GM12878 (cell line): ENCODE measurements at regions not wholly inside any gene's neighbourhood (a gene's known extent, or its start where the extent isn't known, plus 50 kb on each side); places are given as distances from the start of the nearest gene placed in this dataset.

ENCODE experiments used
- ATAC-seq: fragments of 200-7000 bp; cut with Tn5 transposase; 3 replicates; pipeline ENCODE4 v1.9.1; 2020; ENCODE audit warnings: mild to moderate bottlenecking, moderate library complexity
- BruUV-seq: library from RNA; stranded (reverse); fragments of 400-500 nt; replicated peaks from 2 replicates; lab custom pipeline; 2021; lab: Mats Ljungman, UMichigan
- CTCF ChIA-PET: fragments of 300-600 bp; sonication (Branson Sonifier 250); formaldehyde crosslinking; extraction: SDS; loops from one replicate; lab custom pipeline; 2021; ENCODE audit warnings: inconsistent platforms; lab: Yijun Ruan, JAX
- POLR2A ChIA-PET: fragments of 350-600 bp; formaldehyde crosslinking; extraction: SDS; loops from one replicate; lab custom pipeline; 2021; ENCODE audit warnings: inconsistent platforms; lab: Charles Lee
- RAD21 ChIA-PET: fragments of 300-600 bp; sonication (Branson Sonifier 250); formaldehyde crosslinking; loops from one replicate; lab custom pipeline; 2023; ENCODE audit warnings: antibody characterized with exemption; ENCODE audit not compliant: unreplicated experiment; lab: Charles Lee
- SMC1A ChIA-PET: fragments of 300-600 bp; sonication (Branson Sonifier 250); formaldehyde crosslinking; loops from one replicate; lab custom pipeline; 2023; ENCODE audit not compliant: unreplicated experiment, uncharacterized antibody; lab: Charles Lee
- DNase-seq: peaks from one replicate; pipeline ENCODE4 v3.0.0-alpha.2; 2011; ENCODE audit warnings: low read depth, low spot score
- FAIRE-seq: peaks from 3 replicates; lab custom pipeline; 2011; peaks lifted over from hg19 to GRCh38; lab: Jason Lieb, UNC
- H2AFZ ChIP-seq: 2 replicates; pipeline ENCODE4 v1.6.0; 2011; ENCODE audit warnings: low read depth, low read length, control low read depth; ENCODE audit not compliant: control insufficient read depth
- H3K27ac ChIP-seq: 2 replicates; pipeline ENCODE4 v1.5.1; 2011; ENCODE audit warnings: control low read depth; ENCODE audit not compliant: control insufficient read depth, insufficient read depth
- H3K27me3 ChIP-seq, 2 experiments: replicated peaks in 1 of 2; 2 replicates each; pipeline versions ENCODE4 v1.6.0 to v1.6.1; 2011; ENCODE audit warnings: low read length in 1 of 2; ENCODE audit not compliant: control insufficient read depth in 2 of 2, insufficient read depth in 2 of 2
- H3K36me3 ChIP-seq, 2 experiments: 2 replicates each; pipeline ENCODE4 v1.5.1; 2011; ENCODE audit warnings: low read length in 1 of 2; ENCODE audit not compliant: control insufficient read depth in 2 of 2, insufficient read depth in 2 of 2
- H3K4me1 ChIP-seq: 2 replicates; pipeline ENCODE4 v1.6.1; 2011; ENCODE audit warnings: mild to moderate bottlenecking, low read length, moderate library complexity, mixed read lengths; ENCODE audit not compliant: control insufficient read depth, insufficient read depth
- H3K4me2 ChIP-seq: 2 replicates; pipeline ENCODE4 v1.6.0; 2011; ENCODE audit warnings: control low read depth; ENCODE audit not compliant: control insufficient read depth, insufficient read depth
- H3K4me3 ChIP-seq: fragments of 200-600 bp; sonication (generic); 2 replicates; pipeline ENCODE4 v1.5.1; 2016
- H3K79me2 ChIP-seq: 2 replicates; pipeline ENCODE4 v1.6.0; 2011; ENCODE audit warnings: low read length; ENCODE audit not compliant: control insufficient read depth, insufficient read depth
- H3K9ac ChIP-seq: 2 replicates; pipeline ENCODE4 v1.8.0; 2011; ENCODE audit warnings: low read length, control low read depth, mixed read lengths; ENCODE audit not compliant: control insufficient read depth, insufficient read depth
- H3K9me3 ChIP-seq: replicated peaks from 3 replicates; pipeline ENCODE4 v1.5.1; 2011; ENCODE audit warnings: mild to moderate bottlenecking, low read length; ENCODE audit not compliant: control insufficient read depth, insufficient read depth
- H4K20me1 ChIP-seq: 2 replicates; pipeline ENCODE4 v1.6.0; 2011; ENCODE audit not compliant: control insufficient read depth, insufficient read depth
- GABPA ChIP-seq: IDR thresholded peaks from 2 replicates; pipeline ENCODE4 v1.6.1; 2014; ENCODE audit warnings: antibody characterized with exemption, low read depth, mild to moderate bottlenecking, inconsistent platforms
- HDGF ChIP-seq: fragments of 450-650 bp; IDR thresholded peaks from 2 replicates; pipeline ENCODE4 v1.6.1; 2016; ENCODE audit warnings: antibody characterized with exemption
- NFYB ChIP-seq: IDR thresholded peaks from 2 replicates; pipeline ENCODE4 v1.6.1; 2011; ENCODE audit warnings: low read depth, mild to moderate bottlenecking, low read length, improper control_type of control experiment, moderate library complexity; ENCODE audit not compliant: insufficient read depth
- SIX5 ChIP-seq: IDR thresholded peaks from 2 replicates; pipeline ENCODE4 v1.6.1; 2011; ENCODE audit warnings: mild to moderate bottlenecking, low read depth, low read length, moderate library complexity; ENCODE audit not compliant: severe bottlenecking
- YY1 ChIP-seq: IDR thresholded peaks from 2 replicates; pipeline ENCODE4 v1.6.1; 2011; ENCODE audit warnings: low read depth, mild to moderate bottlenecking, low read length
- WGBS: methylation state at CpG from one replicate; pipeline ENCODE4 v1.1.6; 2016; ENCODE audit warnings: low lambda C conversion rate; ENCODE audit not compliant: insufficient replicate concordance, insufficient coverage; ENCODE audit errors: missing lambda C conversion rate; 5-methylcytosine and 5-hydroxymethylcytosine counted together
- in situ Hi-C: fragments of 300-500 bp; cut with MboI; formaldehyde crosslinking; loops from 9 replicates; pipeline ENCODE4 v1.14.3; 2018; ENCODE audit warnings: mixed read lengths
- intact Hi-C: fragments of 100-400 bp; cut with micrococcal nuclease; formaldehyde crosslinking; loops from one replicate; pipeline ENCODE4 v1.14.2; 2022; ENCODE audit not compliant: unreplicated experiment
- TF ChIP-seq, protein P1 (sequence below): IDR thresholded peaks from 2 replicates; pipeline ENCODE4 v1.6.1; 2012; ENCODE audit warnings: low read depth, low read length, improper control_type of control experiment
- TF ChIP-seq, protein P2 (sequence below): fragments of 450-650 bp; formaldehyde crosslinking; IDR thresholded peaks from 2 replicates; pipeline ENCODE4 v1.4.0; 2020; ENCODE audit warnings: mild to moderate bottlenecking, moderate library complexity
- TF ChIP-seq, protein P3 (sequence below): IDR thresholded peaks from 2 replicates; pipeline ENCODE4 v1.6.1; 2011; ENCODE audit warnings: borderline replicate concordance, low read depth, mild to moderate bottlenecking, moderate library complexity, low read length; ENCODE audit not compliant: insufficient read depth, poor library complexity, severe bottlenecking

DNA sequence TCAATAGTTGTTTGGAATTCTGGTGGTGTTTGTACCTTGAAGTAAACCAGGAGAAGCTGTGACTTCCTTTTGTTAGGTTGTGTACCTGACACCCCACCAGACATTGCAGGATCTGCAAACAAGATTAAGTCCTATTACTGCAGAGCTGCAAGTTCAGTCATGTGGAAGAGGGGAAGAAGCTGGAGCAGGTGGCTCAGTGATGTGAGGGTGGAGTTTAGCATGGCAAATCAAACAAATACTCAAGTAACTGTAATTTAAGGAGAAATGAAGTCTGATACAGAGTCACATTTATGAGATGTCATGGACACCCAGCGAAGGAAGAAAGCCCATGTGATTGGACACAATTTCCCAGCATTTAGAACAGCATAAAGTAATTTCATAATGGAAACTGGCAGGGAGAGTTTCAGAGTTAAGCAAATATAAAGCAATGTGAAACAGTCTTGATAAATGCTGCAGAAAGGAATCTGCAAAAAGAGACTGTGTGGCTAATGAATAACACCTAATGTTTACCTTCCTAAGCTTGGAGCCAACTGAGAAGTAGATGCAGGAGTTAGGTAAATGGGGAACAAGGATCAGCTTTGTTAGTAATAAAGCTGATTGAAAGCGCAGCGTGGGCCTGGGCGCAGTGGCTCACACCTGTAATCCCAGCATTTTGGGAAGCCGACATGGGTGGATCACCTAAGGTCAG lies 249.1 kb downstream of the GBA3 start:
- SMC1A ChIA-PET: interaction anchor here (1.9 kb wide), 1 partner anchor 8 kb away, joined by 4 read pairs; no protein-coding TSS in a partner anchor
- POLR2A ChIA-PET: no interaction called here
- no peaks in the 10 kb centered on the region for H4K20me1 ChIP-seq
- H2AFZ ChIP-seq: no peak overlapping the region
- no peak for ATAC-seq
- no peaks in the 10 kb centered on the region for H3K9me3 ChIP-seq
- H3K79me2 ChIP-seq: no peaks in the 10 kb centered on the region
- FAIRE-seq: no peak
- intact Hi-C loops: no loop called here
- CTCF ChIA-PET: no interaction called here
- no peaks in the 10 kb centered on the region for H3K36me3 ChIP-seq
- no peak overlapping the region for H3K27ac ChIP-seq
- TF ChIP-seq GABPA (no peak), YY1 (no peak), HDGF (no peak), SIX5 (no peak), NFYB (no peak)
- TF ChIP-seq, protein P1, sequence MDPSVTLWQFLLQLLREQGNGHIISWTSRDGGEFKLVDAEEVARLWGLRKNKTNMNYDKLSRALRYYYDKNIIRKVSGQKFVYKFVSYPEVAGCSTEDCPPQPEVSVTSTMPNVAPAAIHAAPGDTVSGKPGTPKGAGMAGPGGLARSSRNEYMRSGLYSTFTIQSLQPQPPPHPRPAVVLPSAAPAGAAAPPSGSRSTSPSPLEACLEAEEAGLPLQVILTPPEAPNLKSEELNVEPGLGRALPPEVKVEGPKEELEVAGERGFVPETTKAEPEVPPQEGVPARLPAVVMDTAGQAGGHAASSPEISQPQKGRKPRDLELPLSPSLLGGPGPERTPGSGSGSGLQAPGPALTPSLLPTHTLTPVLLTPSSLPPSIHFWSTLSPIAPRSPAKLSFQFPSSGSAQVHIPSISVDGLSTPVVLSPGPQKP: no peak
- TF ChIP-seq, protein P2, sequence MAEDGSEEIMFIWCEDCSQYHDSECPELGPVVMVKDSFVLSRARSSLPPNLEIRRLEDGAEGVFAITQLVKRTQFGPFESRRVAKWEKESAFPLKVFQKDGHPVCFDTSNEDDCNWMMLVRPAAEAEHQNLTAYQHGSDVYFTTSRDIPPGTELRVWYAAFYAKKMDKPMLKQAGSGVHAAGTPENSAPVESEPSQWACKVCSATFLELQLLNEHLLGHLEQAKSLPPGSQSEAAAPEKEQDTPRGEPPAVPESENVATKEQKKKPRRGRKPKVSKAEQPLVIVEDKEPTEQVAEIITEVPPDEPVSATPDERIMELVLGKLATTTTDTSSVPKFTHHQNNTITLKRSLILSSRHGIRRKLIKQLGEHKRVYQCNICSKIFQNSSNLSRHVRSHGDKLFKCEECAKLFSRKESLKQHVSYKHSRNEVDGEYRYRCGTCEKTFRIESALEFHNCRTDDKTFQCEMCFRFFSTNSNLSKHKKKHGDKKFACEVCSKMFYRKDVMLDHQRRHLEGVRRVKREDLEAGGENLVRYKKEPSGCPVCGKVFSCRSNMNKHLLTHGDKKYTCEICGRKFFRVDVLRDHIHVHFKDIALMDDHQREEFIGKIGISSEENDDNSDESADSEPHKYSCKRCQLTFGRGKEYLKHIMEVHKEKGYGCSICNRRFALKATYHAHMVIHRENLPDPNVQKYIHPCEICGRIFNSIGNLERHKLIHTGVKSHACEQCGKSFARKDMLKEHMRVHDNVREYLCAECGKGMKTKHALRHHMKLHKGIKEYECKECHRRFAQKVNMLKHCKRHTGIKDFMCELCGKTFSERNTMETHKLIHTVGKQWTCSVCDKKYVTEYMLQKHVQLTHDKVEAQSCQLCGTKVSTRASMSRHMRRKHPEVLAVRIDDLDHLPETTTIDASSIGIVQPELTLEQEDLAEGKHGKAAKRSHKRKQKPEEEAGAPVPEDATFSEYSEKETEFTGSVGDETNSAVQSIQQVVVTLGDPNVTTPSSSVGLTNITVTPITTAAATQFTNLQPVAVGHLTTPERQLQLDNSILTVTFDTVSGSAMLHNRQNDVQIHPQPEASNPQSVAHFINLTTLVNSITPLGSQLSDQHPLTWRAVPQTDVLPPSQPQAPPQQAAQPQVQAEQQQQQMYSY (CRISPR knock-in tag): no peak
- TF ChIP-seq, protein P3, sequence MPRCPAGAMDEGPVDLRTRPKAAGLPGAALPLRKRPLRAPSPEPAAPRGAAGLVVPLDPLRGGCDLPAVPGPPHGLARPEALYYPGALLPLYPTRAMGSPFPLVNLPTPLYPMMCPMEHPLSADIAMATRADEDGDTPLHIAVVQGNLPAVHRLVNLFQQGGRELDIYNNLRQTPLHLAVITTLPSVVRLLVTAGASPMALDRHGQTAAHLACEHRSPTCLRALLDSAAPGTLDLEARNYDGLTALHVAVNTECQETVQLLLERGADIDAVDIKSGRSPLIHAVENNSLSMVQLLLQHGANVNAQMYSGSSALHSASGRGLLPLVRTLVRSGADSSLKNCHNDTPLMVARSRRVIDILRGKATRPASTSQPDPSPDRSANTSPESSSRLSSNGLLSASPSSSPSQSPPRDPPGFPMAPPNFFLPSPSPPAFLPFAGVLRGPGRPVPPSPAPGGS: no peak
- DNase-seq: no peak
- no peak overlapping the region for H3K4me2 ChIP-seq
- BruUV-seq: no TSS peak
- no peak overlapping the region for H3K4me3 ChIP-seq
- RAD21 ChIA-PET: no interaction called here
- no peaks in the 10 kb centered on the region for H3K4me1 ChIP-seq
- WGBS: 35% methylated on average over 5 of the region's 5 CpGs
- in situ Hi-C loops: no loop called here
- H3K27me3 ChIP-seq: no peaks in the 10 kb centered on the region
- H3K9ac ChIP-seq: no peak overlapping the region
